ENCODE measurements at regions not wholly inside any gene's neighbourhood (a gene's known extent, or its start where the extent isn't known, plus 50 kb on each side); places are given as distances from the start of the nearest gene placed in this dataset.

DNA sequence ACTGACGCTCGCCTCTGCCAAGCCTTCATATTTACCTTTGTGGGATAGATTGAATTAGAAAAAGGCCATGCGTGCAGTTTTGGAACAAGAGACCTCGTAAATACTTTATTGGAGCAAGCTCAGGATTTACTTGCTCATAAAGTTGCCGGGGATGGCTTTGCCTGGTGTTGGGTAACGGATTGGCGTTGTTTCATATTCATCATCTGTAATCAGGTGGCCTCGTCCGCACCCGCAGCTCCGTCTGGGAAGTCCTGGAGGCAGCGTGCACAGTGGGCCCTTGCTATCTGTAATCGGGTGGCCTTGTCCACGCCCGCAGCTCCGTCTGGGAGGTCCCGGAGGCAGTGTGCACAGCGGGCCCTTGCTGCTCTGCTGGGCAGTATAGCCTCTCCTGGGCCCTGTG, 1209.3 kb downstream of the BRD1 start:
- peaks cover 49% of the 10 kb centered on the region for H3K9me3 ChIP-seq (ENCODE audit: control insufficient read depth, insufficient read depth, low read length)
- no peak overlapping the region for H2AK5ac ChIP-seq (ENCODE audit: low read depth, low read length)
- 87% methylated on average over 14 of the region's 18 CpGs; no CpG with 5 or more reads in 1 of the 2 experiments for WGBS, 2 experiments (ENCODE audit: extremely low coverage in 2 of 2, insufficient read length in 1 of 2)
- H3K18ac ChIP-seq (ENCODE audit: low read depth, low read length): no peak overlapping the region
- H3K4ac ChIP-seq (ENCODE audit: low read depth, low read length): no peak overlapping the region
- no peak for TF ChIP-seq MAZ (IDR thresholded peaks at IDR 0.05; ENCODE audit: borderline replicate concordance, low read depth, low read length)
- TF ChIP-seq, protein P1, sequence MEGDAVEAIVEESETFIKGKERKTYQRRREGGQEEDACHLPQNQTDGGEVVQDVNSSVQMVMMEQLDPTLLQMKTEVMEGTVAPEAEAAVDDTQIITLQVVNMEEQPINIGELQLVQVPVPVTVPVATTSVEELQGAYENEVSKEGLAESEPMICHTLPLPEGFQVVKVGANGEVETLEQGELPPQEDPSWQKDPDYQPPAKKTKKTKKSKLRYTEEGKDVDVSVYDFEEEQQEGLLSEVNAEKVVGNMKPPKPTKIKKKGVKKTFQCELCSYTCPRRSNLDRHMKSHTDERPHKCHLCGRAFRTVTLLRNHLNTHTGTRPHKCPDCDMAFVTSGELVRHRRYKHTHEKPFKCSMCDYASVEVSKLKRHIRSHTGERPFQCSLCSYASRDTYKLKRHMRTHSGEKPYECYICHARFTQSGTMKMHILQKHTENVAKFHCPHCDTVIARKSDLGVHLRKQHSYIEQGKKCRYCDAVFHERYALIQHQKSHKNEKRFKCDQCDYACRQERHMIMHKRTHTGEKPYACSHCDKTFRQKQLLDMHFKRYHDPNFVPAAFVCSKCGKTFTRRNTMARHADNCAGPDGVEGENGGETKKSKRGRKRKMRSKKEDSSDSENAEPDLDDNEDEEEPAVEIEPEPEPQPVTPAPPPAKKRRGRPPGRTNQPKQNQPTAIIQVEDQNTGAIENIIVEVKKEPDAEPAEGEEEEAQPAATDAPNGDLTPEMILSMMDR (conservative IDR thresholded peaks at IDR 0.05; ENCODE audit: low read depth, low read length): no peak
- no peak for TF ChIP-seq FOS (IDR thresholded peaks at IDR 0.05; ENCODE audit: low read depth, low read length)
- TF ChIP-seq NFE2L2 (IDR thresholded peaks at IDR 0.05; ENCODE audit: low read depth, low read length): no peak
- no peak for TF ChIP-seq MXI1 (IDR thresholded peaks at IDR 0.05; ENCODE audit: borderline replicate concordance, low read depth, low read length)
- TF ChIP-seq, protein P2, sequence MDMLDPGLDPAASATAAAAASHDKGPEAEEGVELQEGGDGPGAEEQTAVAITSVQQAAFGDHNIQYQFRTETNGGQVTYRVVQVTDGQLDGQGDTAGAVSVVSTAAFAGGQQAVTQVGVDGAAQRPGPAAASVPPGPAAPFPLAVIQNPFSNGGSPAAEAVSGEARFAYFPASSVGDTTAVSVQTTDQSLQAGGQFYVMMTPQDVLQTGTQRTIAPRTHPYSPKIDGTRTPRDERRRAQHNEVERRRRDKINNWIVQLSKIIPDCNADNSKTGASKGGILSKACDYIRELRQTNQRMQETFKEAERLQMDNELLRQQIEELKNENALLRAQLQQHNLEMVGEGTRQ (IDR thresholded peaks at IDR 0.05; ENCODE audit: low read depth, low read length): no peak
- TF ChIP-seq RCOR1 (IDR thresholded peaks at IDR 0.05; ENCODE audit: insufficient replicate concordance, low read length): no peak
- TF ChIP-seq CHD1 (IDR thresholded peaks at IDR 0.05; ENCODE audit: low read depth, low read length): no peak
- no peak for TF ChIP-seq BHLHE40 (IDR thresholded peaks at IDR 0.05; ENCODE audit: low read depth, low read length)
- TF ChIP-seq MAFK (IDR thresholded peaks at IDR 0.05; ENCODE audit: low read depth, low read length): no peak
- TF ChIP-seq SMC3 (IDR thresholded peaks at IDR 0.05; ENCODE audit: low read depth, low read length): no peak
- TF ChIP-seq, protein P3, sequence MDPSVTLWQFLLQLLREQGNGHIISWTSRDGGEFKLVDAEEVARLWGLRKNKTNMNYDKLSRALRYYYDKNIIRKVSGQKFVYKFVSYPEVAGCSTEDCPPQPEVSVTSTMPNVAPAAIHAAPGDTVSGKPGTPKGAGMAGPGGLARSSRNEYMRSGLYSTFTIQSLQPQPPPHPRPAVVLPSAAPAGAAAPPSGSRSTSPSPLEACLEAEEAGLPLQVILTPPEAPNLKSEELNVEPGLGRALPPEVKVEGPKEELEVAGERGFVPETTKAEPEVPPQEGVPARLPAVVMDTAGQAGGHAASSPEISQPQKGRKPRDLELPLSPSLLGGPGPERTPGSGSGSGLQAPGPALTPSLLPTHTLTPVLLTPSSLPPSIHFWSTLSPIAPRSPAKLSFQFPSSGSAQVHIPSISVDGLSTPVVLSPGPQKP (IDR thresholded peaks at IDR 0.05; ENCODE audit: borderline replicate concordance, low read depth, low read length): no peak
- no peak for TF ChIP-seq CEBPB (IDR thresholded peaks at IDR 0.05; ENCODE audit: low read depth, low read length)
- TF ChIP-seq RAD21 (IDR thresholded peaks at IDR 0.05; ENCODE audit: low read length): no peak
- ChIA-PET POLR2A (ENCODE audit: unreplicated experiment) (no interaction called here), CTCF (no interaction called here)
- H3K27ac ChIP-seq (ENCODE audit: insufficient read depth, low read length): no peak overlapping the region
- no peak overlapping the region for H2BK5ac ChIP-seq (ENCODE audit: low read depth, low read length, poor library complexity, severe bottlenecking)
- intact Hi-C loops (cut with micrococcal nuclease) (no loop called here), in situ Hi-C loops (cut with MboI; ENCODE audit: low sequenced_read_pairs) (no loop called here), dilution Hi-C loops (cut with HindIII; ENCODE audit: low sequenced_read_pairs, unreplicated experiment) (no loop called here)
- H3K23ac ChIP-seq (ENCODE audit: low read depth, low read length): no peak overlapping the region
- no peaks in the 10 kb centered on the region for H3K27me3 ChIP-seq (ENCODE audit: control insufficient read depth, insufficient read depth, low read length)
- no peak overlapping the region for H4K8ac ChIP-seq (ENCODE audit: low read depth in 2 of 2, low read length in 2 of 2)
- H3K9me1 ChIP-seq (ENCODE audit: insufficient read depth, low read length): no peaks in the 10 kb centered on the region
- no peak overlapping the region for H3K4me3 ChIP-seq (ENCODE audit: insufficient read depth, low read depth, low read length)
- ATAC-seq (ENCODE audit: low read depth) (no peak), DNase-seq (no peak)
- no peak overlapping the region for H2BK120ac ChIP-seq (ENCODE audit: low read depth, low read length)
- H4K20me1 ChIP-seq (ENCODE audit: insufficient read depth, low read length): no peaks in the 10 kb centered on the region
- H3K56ac ChIP-seq (ENCODE audit: extremely low read depth, insufficient read depth, low read length): no peak overlapping the region
- no peak overlapping the region for H2BK15ac ChIP-seq (ENCODE audit: low read depth, low read length)
- H4K5ac ChIP-seq (ENCODE audit: low read depth, low read length): no peak overlapping the region
- no peaks in the 10 kb centered on the region for H3K36me3 ChIP-seq (ENCODE audit: control insufficient read depth, insufficient read depth, low read length)
- no peak overlapping the region for H3K4me2 ChIP-seq (ENCODE audit: low read depth, low read length)
- H4K91ac ChIP-seq (ENCODE audit: insufficient read depth, low read depth, low read length): no peak overlapping the region
- no peak overlapping the region for H2BK20ac ChIP-seq (ENCODE audit: low read depth, low read length)
- BruUV-seq (replicated peaks): no TSS peak
- H3K9ac ChIP-seq (ENCODE audit: low read depth, low read length): no peak overlapping the region
- no peaks in the 10 kb centered on the region for H3K4me1 ChIP-seq (ENCODE audit: control insufficient read depth, insufficient read depth, low read length)
- H3K14ac ChIP-seq (replicated peaks; ENCODE audit: low read depth, low read length): no peak overlapping the region
- no peak overlapping the region for H2AFZ ChIP-seq (replicated peaks; ENCODE audit: low read length, poor library complexity)
- H2AK9ac ChIP-seq (replicated peaks; ENCODE audit: low read depth, low read length, poor library complexity): no peak overlapping the region
- no peaks in the 10 kb centered on the region for H3K79me1 ChIP-seq (ENCODE audit: low read depth in 1 of 2, low read length in 2 of 2)

All from IMR-90 (cell line).